Suprapubic skin (tissue), 3 donors: ENCODE measurements at regions not wholly inside any gene's neighbourhood (a gene's known extent, or its start where the extent isn't known, plus 50 kb on each side); places are given as distances from the start of the nearest gene placed in this dataset.

ENCODE experiments used
- CTCF ChIP-seq, 2 donors: fragments of 200-600 bp in 1 of 2; fragments of 450-650 bp in 1 of 2; sonication (generic) in 1 of 2; IDR thresholded peaks; one replicate each; pipeline ENCODE4 v1.5.1; 2016 to 2019; ENCODE audit warnings: antibody characterized with exemption in 2 of 2, mild to moderate bottlenecking in 1 of 2, moderate library complexity in 1 of 2
- POLR2A ChIP-seq, 2 donors: fragments of 450-650 bp; IDR thresholded peaks; one replicate each; pipeline ENCODE4 v1.6.1; 2017; ENCODE audit warnings: antibody characterized with exemption in 2 of 2, mild to moderate bottlenecking in 2 of 2, moderate library complexity in 2 of 2

- TF ChIP-seq CTCF (IDR thresholded peaks at IDR 0.05): no peak
- TF ChIP-seq POLR2A (IDR thresholded peaks at IDR 0.05): no peak
These were observed 674.9 kb downstream of the SMARCA1 start for GRCh38 chrX:128848374-128848773.
